ENCODE measurements at regions not wholly inside any gene's neighbourhood (a gene's known extent, or its start where the extent isn't known, plus 50 kb on each side); places are given as distances from the start of the nearest gene placed in this dataset.

GRCh38 chr4:3825530-3825929 lies 59.3 kb downstream of the ADRA2C start:
- H4K20me1 ChIP-seq (ENCODE audit: insufficient read depth): no peaks in the 10 kb centered on the region
- no peak for TF ChIP-seq SIN3A (IDR thresholded peaks at IDR 0.05; ENCODE audit: borderline replicate concordance, low read depth, low read length)
- no peak for TF ChIP-seq TEAD4 (IDR thresholded peaks at IDR 0.05; ENCODE audit: borderline replicate concordance, insufficient read depth)
- TF ChIP-seq, protein P1, sequence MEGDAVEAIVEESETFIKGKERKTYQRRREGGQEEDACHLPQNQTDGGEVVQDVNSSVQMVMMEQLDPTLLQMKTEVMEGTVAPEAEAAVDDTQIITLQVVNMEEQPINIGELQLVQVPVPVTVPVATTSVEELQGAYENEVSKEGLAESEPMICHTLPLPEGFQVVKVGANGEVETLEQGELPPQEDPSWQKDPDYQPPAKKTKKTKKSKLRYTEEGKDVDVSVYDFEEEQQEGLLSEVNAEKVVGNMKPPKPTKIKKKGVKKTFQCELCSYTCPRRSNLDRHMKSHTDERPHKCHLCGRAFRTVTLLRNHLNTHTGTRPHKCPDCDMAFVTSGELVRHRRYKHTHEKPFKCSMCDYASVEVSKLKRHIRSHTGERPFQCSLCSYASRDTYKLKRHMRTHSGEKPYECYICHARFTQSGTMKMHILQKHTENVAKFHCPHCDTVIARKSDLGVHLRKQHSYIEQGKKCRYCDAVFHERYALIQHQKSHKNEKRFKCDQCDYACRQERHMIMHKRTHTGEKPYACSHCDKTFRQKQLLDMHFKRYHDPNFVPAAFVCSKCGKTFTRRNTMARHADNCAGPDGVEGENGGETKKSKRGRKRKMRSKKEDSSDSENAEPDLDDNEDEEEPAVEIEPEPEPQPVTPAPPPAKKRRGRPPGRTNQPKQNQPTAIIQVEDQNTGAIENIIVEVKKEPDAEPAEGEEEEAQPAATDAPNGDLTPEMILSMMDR (IDR thresholded peaks at IDR 0.05): no peak
- no peak for TF ChIP-seq ELF1 (IDR thresholded peaks at IDR 0.05)
- TF ChIP-seq GATA2 (CRISPR knock-in tag; IDR thresholded peaks at IDR 0.05): no peak
- TF ChIP-seq EP300 (IDR thresholded peaks at IDR 0.05; ENCODE audit: borderline replicate concordance in 1 of 2, low read depth in 1 of 2, low read length in 1 of 2): no peak
- TF ChIP-seq EZH2phosphoT487 (IDR thresholded peaks at IDR 0.05; ENCODE audit: borderline replicate concordance, low read depth): no peak
- TF ChIP-seq RFX5 (IDR thresholded peaks at IDR 0.05; ENCODE audit: low read length): no peak
- TF ChIP-seq, protein P2, sequence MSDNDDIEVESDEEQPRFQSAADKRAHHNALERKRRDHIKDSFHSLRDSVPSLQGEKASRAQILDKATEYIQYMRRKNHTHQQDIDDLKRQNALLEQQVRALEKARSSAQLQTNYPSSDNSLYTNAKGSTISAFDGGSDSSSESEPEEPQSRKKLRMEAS (IDR thresholded peaks at IDR 0.05; ENCODE audit: low read depth): no peak
- TF ChIP-seq POLR2AphosphoS5 (IDR thresholded peaks at IDR 0.05; ENCODE audit: low read depth, low read length): no peak
- no peak for TF ChIP-seq CHD2 (IDR thresholded peaks at IDR 0.05; ENCODE audit: low read length, partially characterized antibody)
- TF ChIP-seq RXRA (IDR thresholded peaks at IDR 0.05; ENCODE audit: borderline replicate concordance, low read depth): no peak
- no peak for TF ChIP-seq RAD21 (IDR thresholded peaks at IDR 0.05; ENCODE audit: low read length)
- TF ChIP-seq RCOR1 (IDR thresholded peaks at IDR 0.05; ENCODE audit: low read length): no peak
- no peak for TF ChIP-seq YY1 (IDR thresholded peaks at IDR 0.05; ENCODE audit: low read depth)
- TF ChIP-seq JUND (IDR thresholded peaks at IDR 0.05): no peak
- TF ChIP-seq, protein P3, sequence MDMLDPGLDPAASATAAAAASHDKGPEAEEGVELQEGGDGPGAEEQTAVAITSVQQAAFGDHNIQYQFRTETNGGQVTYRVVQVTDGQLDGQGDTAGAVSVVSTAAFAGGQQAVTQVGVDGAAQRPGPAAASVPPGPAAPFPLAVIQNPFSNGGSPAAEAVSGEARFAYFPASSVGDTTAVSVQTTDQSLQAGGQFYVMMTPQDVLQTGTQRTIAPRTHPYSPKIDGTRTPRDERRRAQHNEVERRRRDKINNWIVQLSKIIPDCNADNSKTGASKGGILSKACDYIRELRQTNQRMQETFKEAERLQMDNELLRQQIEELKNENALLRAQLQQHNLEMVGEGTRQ (IDR thresholded peaks at IDR 0.05; ENCODE audit: borderline replicate concordance, low read depth, low read length): no peak
- no peak for TF ChIP-seq TAF1 (IDR thresholded peaks at IDR 0.05; ENCODE audit: borderline replicate concordance, low read depth, low read length)
- TF ChIP-seq, protein P4, sequence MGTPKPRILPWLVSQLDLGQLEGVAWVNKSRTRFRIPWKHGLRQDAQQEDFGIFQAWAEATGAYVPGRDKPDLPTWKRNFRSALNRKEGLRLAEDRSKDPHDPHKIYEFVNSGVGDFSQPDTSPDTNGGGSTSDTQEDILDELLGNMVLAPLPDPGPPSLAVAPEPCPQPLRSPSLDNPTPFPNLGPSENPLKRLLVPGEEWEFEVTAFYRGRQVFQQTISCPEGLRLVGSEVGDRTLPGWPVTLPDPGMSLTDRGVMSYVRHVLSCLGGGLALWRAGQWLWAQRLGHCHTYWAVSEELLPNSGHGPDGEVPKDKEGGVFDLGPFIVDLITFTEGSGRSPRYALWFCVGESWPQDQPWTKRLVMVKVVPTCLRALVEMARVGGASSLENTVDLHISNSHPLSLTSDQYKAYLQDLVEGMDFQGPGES (IDR thresholded peaks at IDR 0.05; ENCODE audit: low read depth, low read length): no peak
- H3K4me3 ChIP-seq (ENCODE audit: low read depth in 2 of 2, low read length in 1 of 2): no peak overlapping the region
- no peak for DNase-seq
- H2AFZ ChIP-seq (ENCODE audit: low read depth): no peak overlapping the region
- ChIA-PET POLR2A (no interaction called here), CTCF (no interaction called here)
- H3K27ac ChIP-seq (ENCODE audit: low read depth in 2 of 2, low read length in 1 of 2): no peak overlapping the region
- no peaks in the 10 kb centered on the region for H3F3A ChIP-seq (replicated peaks; ENCODE audit: insufficient read depth)
- no peaks in the 10 kb centered on the region for H3K36me3 ChIP-seq (replicated peaks in 1 of 2; ENCODE audit: control insufficient read depth in 1 of 2, insufficient read depth in 2 of 2, low read length in 1 of 2)
- no peak overlapping the region for H3K4me2 ChIP-seq
- H3K9me3 ChIP-seq: no peaks in the 10 kb centered on the region
- H3K9ac ChIP-seq: no peak overlapping the region
- no peaks in the 10 kb centered on the region for H3K79me2 ChIP-seq (ENCODE audit: insufficient read depth)
- H3K27me3 ChIP-seq (ENCODE audit: insufficient read depth): no peaks in the 10 kb centered on the region
- 50% methylated on average over 5 of the region's 11 CpGs for WGBS (ENCODE audit: low lambda C conversion rate)
- no peaks in the 10 kb centered on the region for H3K9me2 ChIP-seq
- H3K4me1 ChIP-seq (ENCODE audit: control insufficient read depth in 1 of 2, insufficient read depth in 2 of 2, low read depth in 1 of 2, low read length in 1 of 2): peaks cover 0 to 36% of the 10 kb centered on the region in 2 experiments; a peak in 2 of 4 replicates
